Liver (tissue), 3 donors: ENCODE measurements at regions not wholly inside any gene's neighbourhood (a gene's known extent, or its start where the extent isn't known, plus 50 kb on each side); places are given as distances from the start of the nearest gene placed in this dataset.

Experiments
- EGR1 ChIP-seq, 2 donors: IDR thresholded peaks; 2 replicates each; pipeline ENCODE4 v1.6.1; 2016 to 2018; ENCODE audit warnings: antibody characterized with exemption in 2 of 2, low read depth in 2 of 2
- GABPA ChIP-seq, 2 donors: IDR thresholded peaks in 1 of 2; conservative IDR thresholded peaks in 1 of 2; 2 replicates each; pipeline ENCODE4 v1.6.1; 2016; ENCODE audit warnings: antibody characterized with exemption in 2 of 2, mild to moderate bottlenecking in 1 of 2, moderate library complexity in 1 of 2
- JUND ChIP-seq, 2 donors: IDR thresholded peaks; 2 replicates each; pipeline ENCODE4 v1.6.1; 2016; ENCODE audit warnings: antibody characterized with exemption in 2 of 2
- RXRA ChIP-seq, 2 donors: IDR thresholded peaks; 2 replicates each; pipeline ENCODE4 v1.6.1; 2017 to 2018; ENCODE audit warnings: antibody characterized with exemption in 2 of 2, mild to moderate bottlenecking in 1 of 2
- SP1 ChIP-seq: IDR thresholded peaks from 2 replicates; pipeline ENCODE4 v1.6.1; 2018; ENCODE audit warnings: antibody characterized with exemption, mild to moderate bottlenecking
- TAF1 ChIP-seq: conservative IDR thresholded peaks from 2 replicates; pipeline ENCODE4 v1.6.1; 2016; ENCODE audit warnings: antibody characterized with exemption, mild to moderate bottlenecking
- YY1 ChIP-seq: IDR thresholded peaks from 2 replicates; pipeline ENCODE4 v1.6.1; 2016; ENCODE audit warnings: antibody characterized with exemption, mild to moderate bottlenecking
- TF ChIP-seq, protein P1 (sequence below): IDR thresholded peaks from 2 replicates; pipeline ENCODE4 v1.6.1; 2016; ENCODE audit warnings: antibody characterized with exemption
- TF ChIP-seq, protein P2 (sequence below): fragments of 150-350 bp; IDR thresholded peaks from 2 replicates; pipeline ENCODE4 v1.5.1; 2017; ENCODE audit warnings: improper control_type of control experiment, low read depth, low read length; ENCODE audit not compliant: missing input control
- TF ChIP-seq, protein P3 (sequence below): IDR thresholded peaks from 2 replicates; pipeline ENCODE4 v1.6.1; 2016; ENCODE audit warnings: antibody characterized with exemption
- TF ChIP-seq, protein P4 (sequence below): IDR thresholded peaks from 2 replicates; pipeline ENCODE4 v1.6.1; 2016; ENCODE audit warnings: antibody characterized with exemption, mild to moderate bottlenecking
- TF ChIP-seq, protein P5 (sequence below): IDR thresholded peaks from 2 replicates; pipeline ENCODE4 v1.6.1; 2016; ENCODE audit warnings: antibody characterized with exemption
- donor health status: healthy.
- donor health status: healthy.

DNA sequence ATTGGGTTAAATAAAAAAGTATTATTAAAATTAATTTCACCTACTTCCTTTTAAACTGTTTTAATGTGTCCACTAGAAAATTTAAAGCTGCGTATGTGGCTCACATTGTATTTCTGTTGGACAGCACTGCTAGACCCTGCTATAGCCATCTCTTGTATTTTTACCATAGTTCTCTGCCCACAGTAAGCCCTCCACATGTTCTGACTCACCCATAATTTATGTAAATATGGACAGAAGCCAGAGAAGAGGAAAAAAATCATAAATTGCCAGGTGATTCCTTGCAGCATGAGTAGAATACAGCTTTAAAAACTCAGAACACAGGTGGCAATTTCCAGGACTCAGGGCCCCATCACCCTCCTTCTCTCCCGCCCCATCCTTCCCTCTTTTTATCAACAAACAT lies 142.4 kb upstream of the MEX3C start:
- no peak for TF ChIP-seq JUND (IDR thresholded peaks at IDR 0.05)
- no peak for TF ChIP-seq YY1
- TF ChIP-seq, protein P1, sequence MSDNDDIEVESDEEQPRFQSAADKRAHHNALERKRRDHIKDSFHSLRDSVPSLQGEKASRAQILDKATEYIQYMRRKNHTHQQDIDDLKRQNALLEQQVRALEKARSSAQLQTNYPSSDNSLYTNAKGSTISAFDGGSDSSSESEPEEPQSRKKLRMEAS, result no peak
- TF ChIP-seq, protein P2, sequence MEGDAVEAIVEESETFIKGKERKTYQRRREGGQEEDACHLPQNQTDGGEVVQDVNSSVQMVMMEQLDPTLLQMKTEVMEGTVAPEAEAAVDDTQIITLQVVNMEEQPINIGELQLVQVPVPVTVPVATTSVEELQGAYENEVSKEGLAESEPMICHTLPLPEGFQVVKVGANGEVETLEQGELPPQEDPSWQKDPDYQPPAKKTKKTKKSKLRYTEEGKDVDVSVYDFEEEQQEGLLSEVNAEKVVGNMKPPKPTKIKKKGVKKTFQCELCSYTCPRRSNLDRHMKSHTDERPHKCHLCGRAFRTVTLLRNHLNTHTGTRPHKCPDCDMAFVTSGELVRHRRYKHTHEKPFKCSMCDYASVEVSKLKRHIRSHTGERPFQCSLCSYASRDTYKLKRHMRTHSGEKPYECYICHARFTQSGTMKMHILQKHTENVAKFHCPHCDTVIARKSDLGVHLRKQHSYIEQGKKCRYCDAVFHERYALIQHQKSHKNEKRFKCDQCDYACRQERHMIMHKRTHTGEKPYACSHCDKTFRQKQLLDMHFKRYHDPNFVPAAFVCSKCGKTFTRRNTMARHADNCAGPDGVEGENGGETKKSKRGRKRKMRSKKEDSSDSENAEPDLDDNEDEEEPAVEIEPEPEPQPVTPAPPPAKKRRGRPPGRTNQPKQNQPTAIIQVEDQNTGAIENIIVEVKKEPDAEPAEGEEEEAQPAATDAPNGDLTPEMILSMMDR, result no peak
- no peak for TF ChIP-seq SP1
- no peak for TF ChIP-seq TAF1
- no peak for TF ChIP-seq RXRA (IDR thresholded peaks at IDR 0.05)
- TF ChIP-seq, protein P3, sequence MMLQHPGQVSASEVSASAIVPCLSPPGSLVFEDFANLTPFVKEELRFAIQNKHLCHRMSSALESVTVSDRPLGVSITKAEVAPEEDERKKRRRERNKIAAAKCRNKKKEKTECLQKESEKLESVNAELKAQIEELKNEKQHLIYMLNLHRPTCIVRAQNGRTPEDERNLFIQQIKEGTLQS, result no peak
- no peak for TF ChIP-seq EGR1 (IDR thresholded peaks at IDR 0.05; ENCODE audit: low read depth in 2 of 2)
- TF ChIP-seq, protein P4, sequence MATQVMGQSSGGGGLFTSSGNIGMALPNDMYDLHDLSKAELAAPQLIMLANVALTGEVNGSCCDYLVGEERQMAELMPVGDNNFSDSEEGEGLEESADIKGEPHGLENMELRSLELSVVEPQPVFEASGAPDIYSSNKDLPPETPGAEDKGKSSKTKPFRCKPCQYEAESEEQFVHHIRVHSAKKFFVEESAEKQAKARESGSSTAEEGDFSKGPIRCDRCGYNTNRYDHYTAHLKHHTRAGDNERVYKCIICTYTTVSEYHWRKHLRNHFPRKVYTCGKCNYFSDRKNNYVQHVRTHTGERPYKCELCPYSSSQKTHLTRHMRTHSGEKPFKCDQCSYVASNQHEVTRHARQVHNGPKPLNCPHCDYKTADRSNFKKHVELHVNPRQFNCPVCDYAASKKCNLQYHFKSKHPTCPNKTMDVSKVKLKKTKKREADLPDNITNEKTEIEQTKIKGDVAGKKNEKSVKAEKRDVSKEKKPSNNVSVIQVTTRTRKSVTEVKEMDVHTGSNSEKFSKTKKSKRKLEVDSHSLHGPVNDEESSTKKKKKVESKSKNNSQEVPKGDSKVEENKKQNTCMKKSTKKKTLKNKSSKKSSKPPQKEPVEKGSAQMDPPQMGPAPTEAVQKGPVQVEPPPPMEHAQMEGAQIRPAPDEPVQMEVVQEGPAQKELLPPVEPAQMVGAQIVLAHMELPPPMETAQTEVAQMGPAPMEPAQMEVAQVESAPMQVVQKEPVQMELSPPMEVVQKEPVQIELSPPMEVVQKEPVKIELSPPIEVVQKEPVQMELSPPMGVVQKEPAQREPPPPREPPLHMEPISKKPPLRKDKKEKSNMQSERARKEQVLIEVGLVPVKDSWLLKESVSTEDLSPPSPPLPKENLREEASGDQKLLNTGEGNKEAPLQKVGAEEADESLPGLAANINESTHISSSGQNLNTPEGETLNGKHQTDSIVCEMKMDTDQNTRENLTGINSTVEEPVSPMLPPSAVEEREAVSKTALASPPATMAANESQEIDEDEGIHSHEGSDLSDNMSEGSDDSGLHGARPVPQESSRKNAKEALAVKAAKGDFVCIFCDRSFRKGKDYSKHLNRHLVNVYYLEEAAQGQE, result no peak
- TF ChIP-seq GABPA (IDR thresholded peaks at IDR 0.05 in 1 of 2, conservative IDR thresholded peaks at IDR 0.05 in 1 of 2), result no peak
- TF ChIP-seq, protein P5, sequence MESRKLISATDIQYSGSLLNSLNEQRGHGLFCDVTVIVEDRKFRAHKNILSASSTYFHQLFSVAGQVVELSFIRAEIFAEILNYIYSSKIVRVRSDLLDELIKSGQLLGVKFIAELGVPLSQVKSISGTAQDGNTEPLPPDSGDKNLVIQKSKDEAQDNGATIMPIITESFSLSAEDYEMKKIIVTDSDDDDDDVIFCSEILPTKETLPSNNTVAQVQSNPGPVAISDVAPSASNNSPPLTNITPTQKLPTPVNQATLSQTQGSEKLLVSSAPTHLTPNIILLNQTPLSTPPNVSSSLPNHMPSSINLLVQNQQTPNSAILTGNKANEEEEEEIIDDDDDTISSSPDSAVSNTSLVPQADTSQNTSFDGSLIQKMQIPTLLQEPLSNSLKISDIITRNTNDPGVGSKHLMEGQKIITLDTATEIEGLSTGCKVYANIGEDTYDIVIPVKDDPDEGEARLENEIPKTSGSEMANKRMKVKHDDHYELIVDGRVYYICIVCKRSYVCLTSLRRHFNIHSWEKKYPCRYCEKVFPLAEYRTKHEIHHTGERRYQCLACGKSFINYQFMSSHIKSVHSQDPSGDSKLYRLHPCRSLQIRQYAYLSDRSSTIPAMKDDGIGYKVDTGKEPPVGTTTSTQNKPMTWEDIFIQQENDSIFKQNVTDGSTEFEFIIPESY, result no peak
